ENCODE measurements at regions not wholly inside any gene's neighbourhood (a gene's known extent, or its start where the extent isn't known, plus 50 kb on each side); places are given as distances from the start of the nearest gene placed in this dataset.
A peak's percentile ranks its signal among the peaks of the same experiment; 100 is the strongest.

- H3K4me1 ChIP-seq (ENCODE audit: control insufficient read depth, insufficient read depth, low read length), result no peaks in the 10 kb centered on the region
- TF ChIP-seq CTCF (conservative IDR thresholded peaks at IDR 0.05), result no peak
- H3K27ac ChIP-seq (ENCODE audit: low read depth, low read length), result no peak overlapping the region
- Mint-ChIP-seq H3K4me1 (peaks cover 12% of the 10 kb centered on the region), H3K27me3 (ENCODE audit: insufficient read depth) (peaks cover 5% of the 10 kb centered on the region), H3K27ac (no peak overlapping the region), H3K9me3 (no peaks in the 10 kb centered on the region), H3K4me3 (no peak overlapping the region), H3K36me3 (ENCODE audit: low read depth) (no peaks in the 10 kb centered on the region)
- H3K27me3 ChIP-seq (ENCODE audit: control insufficient read depth, insufficient read depth, low read length, poor library complexity, severe bottlenecking), result no peaks in the 10 kb centered on the region
- H3K9me3 ChIP-seq (ENCODE audit: control insufficient read depth, low read length), result no peaks in the 10 kb centered on the region
- no peak overlapping the region for H3K9ac ChIP-seq (ENCODE audit: extremely low read depth, low read length, poor library complexity, severe bottlenecking)
- WGBS, 2 experiments (ENCODE audit: insufficient coverage in 1 of 2, insufficient read length in 1 of 2), result 67 to 75% methylated on average over 4 to 5 of the region's 5 CpGs
- no peak for DNase-seq
- no peak overlapping the region for H3K4me3 ChIP-seq (ENCODE audit: low read length)
- H3K36me3 ChIP-seq (ENCODE audit: control insufficient read depth, insufficient read depth, low read length), result no peaks in the 10 kb centered on the region
Measured at GRCh38 chr12:68557011-68557730, 53.5 kb upstream of the RAP1B start.

- H3K27ac Mint-ChIP-seq, result no peak overlapping the region
- Histone ChIP-seq H3K9ac (ENCODE audit: extremely low read depth, low read length, poor library complexity, severe bottlenecking) (no peak overlapping the region), H3K4me1 (ENCODE audit: control insufficient read depth, insufficient read depth, low read length) (no peaks in the 10 kb centered on the region), H3K27ac (ENCODE audit: low read depth, low read length) (no peak overlapping the region), H3K9me3 (ENCODE audit: control insufficient read depth, low read length) (no peaks in the 10 kb centered on the region), H3K36me3 (ENCODE audit: control insufficient read depth, insufficient read depth, low read length) (no peaks in the 10 kb centered on the region), H3K4me3 (ENCODE audit: low read length) (no peak overlapping the region), H3K27me3 (ENCODE audit: control insufficient read depth, insufficient read depth, low read length, poor library complexity, severe bottlenecking) (no peaks in the 10 kb centered on the region)
- peaks cover 12% of the 10 kb centered on the region for H3K4me1 Mint-ChIP-seq
- no peak overlapping the region for H3K4me3 Mint-ChIP-seq
- WGBS, 2 experiments (ENCODE audit: insufficient coverage in 1 of 2, insufficient read length in 1 of 2), result 90 to 100% methylated on average over 1 of the region's 1 CpG
- H3K27me3 Mint-ChIP-seq (ENCODE audit: insufficient read depth), result peaks cover 3% of the 10 kb centered on the region
- no peaks in the 10 kb centered on the region for H3K9me3 Mint-ChIP-seq
- TF ChIP-seq CTCF (conservative IDR thresholded peaks at IDR 0.05), result no peak
- DNase-seq, result no peak
- H3K36me3 Mint-ChIP-seq (ENCODE audit: low read depth), result no peaks in the 10 kb centered on the region
Measured at GRCh38 chr12:68559246-68559645, 51.5 kb upstream of the RAP1B start.

GRCh38 chr12:68559984-68560850, 50.5 kb upstream of the RAP1B start:
- Mint-ChIP-seq H3K4me1 (peaks cover 12% of the 10 kb centered on the region), H3K27ac (peak overlapping the region; percentile 61), H3K27me3 (ENCODE audit: insufficient read depth) (no peaks in the 10 kb centered on the region), H3K9me3 (no peaks in the 10 kb centered on the region), H3K4me3 (no peak overlapping the region), H3K36me3 (ENCODE audit: low read depth) (no peaks in the 10 kb centered on the region)
- Histone ChIP-seq H3K9me3 (ENCODE audit: control insufficient read depth, low read length) (no peaks in the 10 kb centered on the region), H3K4me1 (ENCODE audit: control insufficient read depth, insufficient read depth, low read length) (no peaks in the 10 kb centered on the region), H3K27me3 (ENCODE audit: control insufficient read depth, insufficient read depth, low read length, poor library complexity, severe bottlenecking) (no peaks in the 10 kb centered on the region), H3K27ac (ENCODE audit: low read depth, low read length) (no peak overlapping the region), H3K36me3 (ENCODE audit: control insufficient read depth, insufficient read depth, low read length) (no peaks in the 10 kb centered on the region), H3K9ac (ENCODE audit: extremely low read depth, low read length, poor library complexity, severe bottlenecking) (no peak overlapping the region), H3K4me3 (ENCODE audit: low read length) (no peak overlapping the region)
- 70 to 80% methylated on average over 8 of the region's 8 CpGs for WGBS, 2 experiments (ENCODE audit: insufficient coverage in 1 of 2, insufficient read length in 1 of 2)
- DNase-seq, result peak; percentile 73
- no peak for TF ChIP-seq CTCF (conservative IDR thresholded peaks at IDR 0.05)
